OCI-LY7 (cell line): ENCODE measurements at regions not wholly inside any gene's neighbourhood (a gene's known extent, or its start where the extent isn't known, plus 50 kb on each side); places are given as distances from the start of the nearest gene placed in this dataset.

Experiments
- BruUV-seq: library from RNA; stranded (reverse); fragments of 400-500 nt; replicated peaks from 2 replicates; lab custom pipeline; 2021; lab: Mats Ljungman, UMichigan
- CTCF ChIA-PET: fragments of 300-600 bp; sonication (Branson Sonifier 250); formaldehyde crosslinking; loops from one replicate; lab custom pipeline; 2022; ENCODE audit warnings: antibody characterized with exemption; ENCODE audit not compliant: unreplicated experiment; lab: Charles Lee
- POLR2A ChIA-PET: fragments of 300-600 bp; sonication (Branson Sonifier 250); formaldehyde crosslinking; loops from one replicate; lab custom pipeline; 2022; ENCODE audit warnings: antibody characterized with exemption; lab: Charles Lee
- DNase-seq: peaks from one replicate; pipeline ENCODE4 v3.0.0-alpha.2; 2015; ENCODE audit warnings: low spot score
- H2AFZ ChIP-seq: fragments of 200-600 bp; sonication (generic), shearing (Covaris generic); 2 replicates; pipeline ENCODE4 v1.6.1; 2014; ENCODE audit warnings: mild to moderate bottlenecking, antibody characterized with exemption, low read length, moderate library complexity
- H3K27ac ChIP-seq: fragments of 200-600 bp; sonication (generic); 2 replicates; pipeline ENCODE4 v1.5.1; 2014; ENCODE audit warnings: mixed run types, low read depth, mild to moderate bottlenecking, moderate library complexity, low read length, inconsistent platforms; ENCODE audit not compliant: poor library complexity, severe bottlenecking
- H3K36me3 ChIP-seq: fragments of 200-600 bp; sonication (generic); 2 replicates; pipeline ENCODE4 v1.6.1; 2014; ENCODE audit warnings: mild to moderate bottlenecking, antibody characterized with exemption, low read length, moderate library complexity, mixed read lengths; ENCODE audit not compliant: insufficient read depth
- H3K4me1 ChIP-seq: fragments of 200-600 bp; sonication (generic); 2 replicates; pipeline ENCODE4 v1.5.1; 2014; ENCODE audit warnings: mild to moderate bottlenecking, low read length; ENCODE audit not compliant: insufficient read depth, poor library complexity, severe bottlenecking
- H3K4me2 ChIP-seq: fragments of 200-600 bp; sonication (generic); 2 replicates; pipeline ENCODE4 v1.6.1; 2014; ENCODE audit warnings: mild to moderate bottlenecking, low read length
- H3K4me3 ChIP-seq: fragments of 200-600 bp; sonication (generic); 2 replicates; pipeline ENCODE4 v1.5.1; 2014; ENCODE audit warnings: mild to moderate bottlenecking, low read depth, low read length; ENCODE audit not compliant: poor library complexity, severe bottlenecking
- H3K79me2 ChIP-seq: fragments of 200-600 bp; sonication (generic); 2 replicates; pipeline ENCODE4 v1.6.1; 2016; ENCODE audit warnings: low read depth, mild to moderate bottlenecking, low read length, moderate library complexity, mixed read lengths; ENCODE audit not compliant: insufficient read depth
- H3K9me2 ChIP-seq: fragments of 200-600 bp; sonication (generic); 2 replicates; pipeline ENCODE4 v1.6.1; 2016; ENCODE audit warnings: mild to moderate bottlenecking, low read length, mixed read lengths; ENCODE audit not compliant: insufficient read depth
- H3K9me3 ChIP-seq: fragments of 200-600 bp; sonication (generic); 2 replicates; pipeline ENCODE4 v1.6.1; 2014; ENCODE audit warnings: mild to moderate bottlenecking, mixed run types, low read length, mixed read lengths
- H4K20me1 ChIP-seq: fragments of 200-600 bp; sonication (generic); 2 replicates; pipeline ENCODE4 v1.6.1; 2014; ENCODE audit warnings: mild to moderate bottlenecking, antibody characterized with exemption, low read length, moderate library complexity, mixed read lengths; ENCODE audit not compliant: insufficient read depth
- EZH2phosphoT487 ChIP-seq: fragments of 200-600 bp; sonication (generic); IDR thresholded peaks from 2 replicates; pipeline ENCODE4 v1.6.1; 2018; ENCODE audit warnings: low read depth, borderline replicate concordance, mild to moderate bottlenecking, mixed run types, antibody characterized with exemption, low read length, moderate library complexity, mixed read lengths
- intact Hi-C: fragments of 100-400 bp; cut with micrococcal nuclease; formaldehyde crosslinking; loops from one replicate; pipeline ENCODE4 v1.10.0; 2022; ENCODE audit not compliant: unreplicated experiment
- TF ChIP-seq, protein P1 (sequence below): fragments of 200-600 bp; sonication (generic); conservative IDR thresholded peaks from 2 replicates; pipeline ENCODE4 v1.5.1; 2014; ENCODE audit warnings: mild to moderate bottlenecking, antibody characterized with exemption, low read length, moderate library complexity, mixed read lengths

DNA sequence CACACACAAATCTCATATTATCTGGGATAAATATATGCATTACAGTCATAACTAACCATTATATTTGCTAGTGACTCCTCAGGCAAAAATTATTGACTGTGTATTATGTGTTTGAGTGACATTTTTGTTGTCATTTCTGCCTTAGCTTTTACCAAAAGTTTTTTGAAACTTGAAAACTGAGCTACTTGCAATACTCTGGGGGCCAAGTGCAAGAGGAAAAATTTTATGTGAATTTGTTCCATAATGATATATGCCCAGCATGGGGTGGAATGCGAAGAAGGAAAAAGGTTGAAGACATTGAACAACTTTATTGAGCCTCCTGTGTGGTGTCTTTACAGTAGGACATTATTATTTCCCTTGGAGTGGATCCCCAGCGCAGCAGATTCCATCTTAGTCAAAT is 176.8 kb upstream of the FERD3L start:
- POLR2A ChIA-PET = interaction anchor here (0.5 kb wide), 1 partner anchor 77 kb away, joined by 3 read pairs; no protein-coding TSS in a partner anchor
- intact Hi-C loops = no loop called here
- TF ChIP-seq, protein P1, sequence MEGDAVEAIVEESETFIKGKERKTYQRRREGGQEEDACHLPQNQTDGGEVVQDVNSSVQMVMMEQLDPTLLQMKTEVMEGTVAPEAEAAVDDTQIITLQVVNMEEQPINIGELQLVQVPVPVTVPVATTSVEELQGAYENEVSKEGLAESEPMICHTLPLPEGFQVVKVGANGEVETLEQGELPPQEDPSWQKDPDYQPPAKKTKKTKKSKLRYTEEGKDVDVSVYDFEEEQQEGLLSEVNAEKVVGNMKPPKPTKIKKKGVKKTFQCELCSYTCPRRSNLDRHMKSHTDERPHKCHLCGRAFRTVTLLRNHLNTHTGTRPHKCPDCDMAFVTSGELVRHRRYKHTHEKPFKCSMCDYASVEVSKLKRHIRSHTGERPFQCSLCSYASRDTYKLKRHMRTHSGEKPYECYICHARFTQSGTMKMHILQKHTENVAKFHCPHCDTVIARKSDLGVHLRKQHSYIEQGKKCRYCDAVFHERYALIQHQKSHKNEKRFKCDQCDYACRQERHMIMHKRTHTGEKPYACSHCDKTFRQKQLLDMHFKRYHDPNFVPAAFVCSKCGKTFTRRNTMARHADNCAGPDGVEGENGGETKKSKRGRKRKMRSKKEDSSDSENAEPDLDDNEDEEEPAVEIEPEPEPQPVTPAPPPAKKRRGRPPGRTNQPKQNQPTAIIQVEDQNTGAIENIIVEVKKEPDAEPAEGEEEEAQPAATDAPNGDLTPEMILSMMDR = no peak
- TF ChIP-seq EZH2phosphoT487 = no peak
- CTCF ChIA-PET = no interaction called here
- H3K9me3 ChIP-seq = no peaks in the 10 kb centered on the region
- H2AFZ ChIP-seq = no peak overlapping the region
- no TSS peak for BruUV-seq
- no peaks in the 10 kb centered on the region for H3K79me2 ChIP-seq
- H3K4me3 ChIP-seq = no peak overlapping the region
- no peak for DNase-seq
- H3K9me2 ChIP-seq = no peaks in the 10 kb centered on the region
- H3K36me3 ChIP-seq = no peaks in the 10 kb centered on the region
- no peak overlapping the region for H3K4me2 ChIP-seq
- H3K27ac ChIP-seq = no peak overlapping the region
- no peaks in the 10 kb centered on the region for H4K20me1 ChIP-seq
- H3K4me1 ChIP-seq = no peaks in the 10 kb centered on the region

DNA sequence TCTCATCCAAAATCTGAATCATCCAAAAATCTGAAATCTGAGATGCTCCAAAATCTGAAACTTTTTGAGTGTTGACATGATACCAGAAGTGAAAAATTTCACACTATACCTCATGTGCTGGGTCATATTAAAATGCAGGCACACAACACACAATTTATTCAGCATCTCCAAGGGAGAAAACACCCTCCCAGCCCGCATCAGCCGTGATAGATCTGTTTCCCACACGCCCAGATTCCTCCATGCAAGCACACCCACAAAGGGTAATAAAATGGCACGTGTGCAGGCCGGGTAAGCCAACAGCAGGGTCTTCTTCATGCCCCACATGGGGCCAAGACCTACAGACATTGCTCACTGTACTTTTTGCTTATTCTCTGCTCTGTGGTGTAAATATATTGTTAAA is 173.1 kb upstream of the FERD3L start:
- H3K4me1 ChIP-seq = no peaks in the 10 kb centered on the region
- intact Hi-C loops = no loop called here
- POLR2A ChIA-PET = no interaction called here
- BruUV-seq = no TSS peak
- H3K9me3 ChIP-seq = no peaks in the 10 kb centered on the region
- TF ChIP-seq, protein P1 = no peak
- TF ChIP-seq EZH2phosphoT487 = no peak
- no peaks in the 10 kb centered on the region for H3K36me3 ChIP-seq
- no peaks in the 10 kb centered on the region for H3K79me2 ChIP-seq
- H3K27ac ChIP-seq = no peak overlapping the region
- H3K9me2 ChIP-seq = no peaks in the 10 kb centered on the region
- H3K4me2 ChIP-seq = no peak overlapping the region
- H4K20me1 ChIP-seq = no peaks in the 10 kb centered on the region
- no peak overlapping the region for H3K4me3 ChIP-seq
- CTCF ChIA-PET = no interaction called here
- no peak for DNase-seq
- H2AFZ ChIP-seq = no peak overlapping the region

DNA sequence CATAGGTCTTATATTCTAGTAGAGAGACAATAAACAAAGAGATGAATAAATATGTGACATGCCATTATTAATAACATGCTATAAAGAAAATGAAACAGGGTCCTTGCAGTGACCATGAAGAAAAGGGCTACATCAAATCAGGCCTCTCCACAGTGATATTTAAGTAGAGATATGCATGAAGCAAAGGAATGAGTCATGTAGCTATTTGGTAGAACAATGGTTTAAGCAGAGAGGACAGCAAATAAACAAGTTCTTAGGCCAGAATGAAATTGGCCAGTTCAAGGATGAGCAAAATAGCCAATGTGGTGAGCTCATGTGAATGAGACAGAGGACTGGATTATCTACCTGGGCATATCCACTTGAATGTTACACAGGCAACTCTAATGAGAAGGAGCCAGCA is 172.2 kb upstream of the FERD3L start:
- no peak for DNase-seq
- TF ChIP-seq, protein P1 = no peak
- no peak for TF ChIP-seq EZH2phosphoT487
- H3K4me2 ChIP-seq = no peak overlapping the region
- H3K27ac ChIP-seq = no peak overlapping the region
- no TSS peak for BruUV-seq
- H3K4me1 ChIP-seq = no peaks in the 10 kb centered on the region
- no peaks in the 10 kb centered on the region for H4K20me1 ChIP-seq
- intact Hi-C loops = no loop called here
- H2AFZ ChIP-seq = no peak overlapping the region
- H3K9me2 ChIP-seq = no peaks in the 10 kb centered on the region
- no peaks in the 10 kb centered on the region for H3K9me3 ChIP-seq
- ChIA-PET CTCF (no interaction called here), POLR2A (interaction anchor here (0.6 kb wide), 1 partner anchor 297 kb away, joined by 3 read pairs; no protein-coding TSS in a partner anchor)
- H3K4me3 ChIP-seq = no peak overlapping the region
- H3K79me2 ChIP-seq = no peaks in the 10 kb centered on the region
- H3K36me3 ChIP-seq = no peaks in the 10 kb centered on the region
